SK-N-SH (cell line): ENCODE measurements at regions not wholly inside any gene's neighbourhood (a gene's known extent, or its start where the extent isn't known, plus 50 kb on each side); places are given as distances from the start of the nearest gene placed in this dataset.

Experiments
- CTCF ChIA-PET: fragments of 300-600, 350-600 bp; formaldehyde crosslinking; extraction: SDS; loops from one replicate; lab custom pipeline; 2021; lab: Yijun Ruan, JAX
- POLR2A ChIA-PET: fragments of 350-600 bp; sonication (Branson Sonifier 250); formaldehyde crosslinking; extraction: SDS; loops from one replicate; lab custom pipeline; 2020; ENCODE audit warnings: antibody characterized with exemption, inconsistent platforms; lab: Yijun Ruan, JAX
- DNase-seq: peaks from one replicate; pipeline ENCODE4 v3.0.0; 2012
- H2AFZ ChIP-seq: fragments of 200-600 bp; sonication (generic); 2 replicates; pipeline ENCODE4 v1.8.1; 2016; ENCODE audit warnings: antibody characterized with exemption, mild to moderate bottlenecking, low read depth
- H3F3A ChIP-seq: fragments of 200-600 bp; sonication (generic); replicated peaks from 2 replicates; pipeline ENCODE3; 2016; ENCODE audit warnings: antibody characterized with exemption, mild to moderate bottlenecking; ENCODE audit not compliant: insufficient read depth
- H3K27ac ChIP-seq, 2 experiments: fragments of 200-500 bp in 1 of 2; fragments of 200-600 bp in 1 of 2; sonication (Bioruptor generic) in 1 of 2; sonication (generic), shearing (Covaris generic) in 1 of 2; 2 replicates each; pipeline versions ENCODE4 v1.5.1 to v1.6.1; 2014 to 2016; ENCODE audit warnings: low read depth in 2 of 2, inconsistent platforms in 1 of 2, low read length in 1 of 2, mild to moderate bottlenecking in 1 of 2, mixed read lengths in 1 of 2
- H3K27me3 ChIP-seq: fragments of 200-600 bp; sonication (generic), shearing (Covaris generic); 2 replicates; pipeline ENCODE4 v1.6.1; 2016; ENCODE audit warnings: mixed run types; ENCODE audit not compliant: insufficient read depth
- H3K36me3 ChIP-seq, 2 experiments: fragments of 200-500 bp in 1 of 2; fragments of 200-600 bp in 1 of 2; sonication (Bioruptor generic) in 1 of 2; sonication (generic) in 1 of 2; replicated peaks in 1 of 2; 2 replicates each; pipeline versions ENCODE3 to v1.5.1; 2014 to 2016; ENCODE audit warnings: low read length in 1 of 2, mild to moderate bottlenecking in 1 of 2; ENCODE audit not compliant: insufficient read depth in 2 of 2, control insufficient read depth in 1 of 2
- H3K4me1 ChIP-seq, 2 experiments: fragments of 200-500 bp in 1 of 2; fragments of 200-600 bp in 1 of 2; sonication (Bioruptor generic) in 1 of 2; sonication (generic), shearing (Covaris generic) in 1 of 2; 2 replicates each; pipeline versions ENCODE4 v1.5.1 to v1.6.1; 2014 to 2016; ENCODE audit warnings: low read depth in 1 of 2, low read length in 1 of 2, mixed run types in 1 of 2; ENCODE audit not compliant: insufficient read depth in 2 of 2, control insufficient read depth in 1 of 2
- H3K4me2 ChIP-seq: fragments of 200-600 bp; sonication (generic), shearing (Covaris generic); 2 replicates; pipeline ENCODE4 v1.6.1; 2017; ENCODE audit warnings: mixed run types
- H3K4me3 ChIP-seq, 2 experiments: fragments of 200-500 bp in 1 of 2; fragments of 200-600 bp in 1 of 2; sonication (Bioruptor generic) in 1 of 2; sonication (generic), shearing (Covaris generic) in 1 of 2; 2 replicates each; pipeline versions ENCODE4 v1.5.1 to v1.8.1; 2014 to 2016; ENCODE audit warnings: low read depth in 2 of 2, inconsistent platforms in 1 of 2, low read length in 1 of 2, mild to moderate bottlenecking in 1 of 2, mixed read lengths in 1 of 2, moderate library complexity in 1 of 2
- H3K79me2 ChIP-seq: fragments of 200-600 bp; sonication (generic); 2 replicates; pipeline ENCODE4 v1.8.1; 2017; ENCODE audit warnings: mild to moderate bottlenecking; ENCODE audit not compliant: insufficient read depth
- H3K9ac ChIP-seq: fragments of 200-600 bp; sonication (generic); 2 replicates; pipeline ENCODE4 v1.6.1; 2017; ENCODE audit warnings: mixed run types
- H3K9me2 ChIP-seq: fragments of 200-600 bp; sonication (generic); 2 replicates; pipeline ENCODE4 v1.6.1; 2017; ENCODE audit warnings: mixed run types
- H3K9me3 ChIP-seq: fragments of 200-600 bp; sonication (generic); 2 replicates; pipeline ENCODE4 v1.6.1; 2017; ENCODE audit warnings: mixed run types, mild to moderate bottlenecking, moderate library complexity
- H4K20me1 ChIP-seq: fragments of 200-600 bp; sonication (generic); 2 replicates; pipeline ENCODE4 v1.6.1; 2017; ENCODE audit warnings: mild to moderate bottlenecking, mixed run types; ENCODE audit not compliant: insufficient read depth
- CHD2 ChIP-seq: fragments of 150-350 bp; IDR thresholded peaks from 2 replicates; pipeline ENCODE4 v1.6.1; 2018; ENCODE audit warnings: low read length; ENCODE audit not compliant: partially characterized antibody
- CTCF ChIP-seq: fragments of 200-600 bp; sonication (generic); IDR thresholded peaks from 2 replicates; pipeline ENCODE4 v1.6.1; 2017; ENCODE audit warnings: antibody characterized with exemption, mild to moderate bottlenecking, moderate library complexity
- EZH2phosphoT487 ChIP-seq: fragments of 200-600 bp; sonication (generic); IDR thresholded peaks from 2 replicates; pipeline ENCODE4 v1.6.1; 2017; ENCODE audit warnings: low read depth, mixed run types, mild to moderate bottlenecking, antibody characterized with exemption, moderate library complexity, borderline replicate concordance
- FOSL2 ChIP-seq: IDR thresholded peaks from 2 replicates; pipeline ENCODE4 v1.4.0; 2012; ENCODE audit warnings: low read depth, mild to moderate bottlenecking, moderate library complexity, borderline replicate concordance
- JUND ChIP-seq: IDR thresholded peaks from 2 replicates; pipeline ENCODE4 v1.4.0; 2012
- MEF2A ChIP-seq: IDR thresholded peaks from 2 replicates; pipeline ENCODE4 v1.4.0; 2012; ENCODE audit warnings: low read depth, borderline replicate concordance
- NRF1 ChIP-seq: IDR thresholded peaks from 2 replicates; pipeline ENCODE4 v1.6.1; 2012; ENCODE audit warnings: low read depth, mild to moderate bottlenecking, low read length
- POLR2AphosphoS5 ChIP-seq: IDR thresholded peaks from 2 replicates; pipeline ENCODE4 v1.6.1; 2012; ENCODE audit warnings: low read depth, low read length
- RAD21 ChIP-seq: IDR thresholded peaks from 2 replicates; pipeline ENCODE4 v1.6.1; 2012; ENCODE audit warnings: mild to moderate bottlenecking, low read length
- RFX5 ChIP-seq: IDR thresholded peaks from 2 replicates; pipeline ENCODE4 v1.6.1; 2012; ENCODE audit warnings: mild to moderate bottlenecking, improper control_type of control experiment, low read length
- TEAD4 ChIP-seq: IDR thresholded peaks from 2 replicates; pipeline ENCODE4 v1.4.0; 2012; ENCODE audit warnings: mild to moderate bottlenecking, borderline replicate concordance; ENCODE audit not compliant: insufficient read depth
- USF1 ChIP-seq: IDR thresholded peaks from 2 replicates; pipeline ENCODE4 v1.4.0; 2012; ENCODE audit warnings: low read depth, borderline replicate concordance
- YY1 ChIP-seq: IDR thresholded peaks from 2 replicates; pipeline ENCODE4 v1.4.0; 2012; ENCODE audit warnings: low read depth, mild to moderate bottlenecking
- ZBTB33 ChIP-seq: IDR thresholded peaks from 2 replicates; pipeline ENCODE4 v1.4.0; 2012; ENCODE audit warnings: low read depth, borderline replicate concordance
- WGBS: methylation state at CpG from one replicate; pipeline ENCODE4 v1.1.6; 2017; ENCODE audit warnings: low lambda C conversion rate; 5-methylcytosine and 5-hydroxymethylcytosine counted together

- TF ChIP-seq NRF1, result no peak
- TF ChIP-seq MEF2A, result no peak
- no peak for TF ChIP-seq RFX5
- TF ChIP-seq USF1, result no peak
- TF ChIP-seq ZBTB33, result no peak
- no peak for DNase-seq
- H3K9me2 ChIP-seq, result no peaks in the 10 kb centered on the region
- ChIA-PET CTCF (no interaction called here), POLR2A (no interaction called here)
- H3K27ac ChIP-seq, result no peak overlapping the region
- no peak overlapping the region for H2AFZ ChIP-seq
- 2% methylated on average over 2 of the region's 2 CpGs for WGBS
- H3K27me3 ChIP-seq, result no peaks in the 10 kb centered on the region
- no peaks in the 10 kb centered on the region for H4K20me1 ChIP-seq
- no peaks in the 10 kb centered on the region for H3K4me1 ChIP-seq
- no peaks in the 10 kb centered on the region for H3K36me3 ChIP-seq
- no peak overlapping the region for H3K9ac ChIP-seq
- H3F3A ChIP-seq, result no peaks in the 10 kb centered on the region
- H3K4me2 ChIP-seq, result no peak overlapping the region
- no peak overlapping the region for H3K4me3 ChIP-seq
- H3K79me2 ChIP-seq, result no peaks in the 10 kb centered on the region
- peaks cover 9% of the 10 kb centered on the region; the same call in 1 of the 2 replicates for H3K9me3 ChIP-seq
Measured at GRCh38 chr6:71698702-71699101, 187.6 kb upstream of the RIMS1 start.

- Histone ChIP-seq H3K4me1 (no peaks in the 10 kb centered on the region), H3K9me2 (no peaks in the 10 kb centered on the region), H3K36me3 (no peaks in the 10 kb centered on the region), H3K27ac (no peak overlapping the region), H3K4me3 (no peak overlapping the region), H3K79me2 (no peaks in the 10 kb centered on the region), H2AFZ (no peak overlapping the region), H3K9me3 (no peaks in the 10 kb centered on the region), H3F3A (no peaks in the 10 kb centered on the region), H3K4me2 (no peak overlapping the region), H3K27me3 (no peaks in the 10 kb centered on the region), H4K20me1 (no peaks in the 10 kb centered on the region), H3K9ac (no peak overlapping the region)
- no peak for DNase-seq
- TF ChIP-seq RFX5, result no peak
- TF ChIP-seq TEAD4, result no peak
- no peak for TF ChIP-seq EZH2phosphoT487
- TF ChIP-seq RAD21, result no peak
- no peak for TF ChIP-seq CHD2
- TF ChIP-seq CTCF, result no peak
- TF ChIP-seq POLR2AphosphoS5, result no peak
- no peak for TF ChIP-seq FOSL2
- no peak for TF ChIP-seq JUND
- no peak for TF ChIP-seq YY1
- ChIA-PET CTCF (no interaction called here), POLR2A (no interaction called here)
- WGBS, result 2% methylated on average over 1 of the region's 1 CpG
Measured at GRCh38 chr6:71706523-71706922, 179.8 kb upstream of the RIMS1 start.
